Germinal center (tissue), 1 donor: ENCODE measurements at regions not wholly inside any gene's neighbourhood (a gene's known extent, or its start where the extent isn't known, plus 50 kb on each side); places are given as distances from the start of the nearest gene placed in this dataset.
"Not testable (repeated sequence)": the region's sequence is repeated elsewhere in the genome, so short reads cannot be mapped to it uniquely, and the experiment has no call there.

Experiments
- DNase-seq: peaks from one replicate; pipeline ENCODE4 v3.0.0; 2012; ENCODE audit warnings: mixed read lengths, low spot score

DNA sequence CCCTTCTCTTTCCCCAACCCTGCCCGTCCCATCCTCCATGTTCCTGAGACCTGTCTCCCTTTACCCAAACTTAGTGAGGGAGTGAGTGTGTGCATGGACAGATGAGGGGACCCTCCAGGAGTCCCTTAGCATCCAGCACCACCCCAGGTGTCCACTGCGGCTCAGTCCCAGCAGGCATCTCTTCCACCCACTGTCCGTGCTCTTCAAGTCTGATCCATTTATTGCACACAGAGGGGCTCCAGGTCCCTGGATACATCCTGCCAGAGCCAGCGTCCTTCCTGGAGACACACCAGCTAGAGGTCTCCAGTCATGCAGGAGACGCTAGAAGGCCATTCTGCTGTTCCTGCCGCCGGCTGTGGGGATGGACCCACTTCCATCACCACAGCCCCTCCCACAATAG is 239.2 kb downstream of the ADGRD1 start:
- no peak for DNase-seq

DNA sequence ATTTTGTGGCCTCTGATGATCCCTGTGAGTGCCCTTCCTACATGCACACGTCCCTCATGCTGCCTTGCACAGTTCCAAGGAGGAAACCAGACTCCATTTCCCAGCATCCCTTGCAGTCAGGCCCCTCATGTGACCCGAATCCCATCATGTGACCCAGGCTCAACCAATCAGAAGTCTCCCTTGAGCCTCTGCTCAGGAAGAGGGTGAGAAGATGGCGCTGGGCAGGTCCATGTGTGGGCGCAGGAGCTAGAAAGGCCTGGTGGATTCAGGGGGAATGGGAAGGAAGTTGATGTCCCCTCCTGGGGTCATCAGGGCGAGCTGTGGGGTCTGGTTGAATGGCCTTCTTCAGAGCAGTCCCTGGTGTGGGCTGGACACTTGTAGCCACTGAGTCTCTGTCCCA is 240.5 kb downstream of the ADGRD1 start:
- no peak for DNase-seq

DNA sequence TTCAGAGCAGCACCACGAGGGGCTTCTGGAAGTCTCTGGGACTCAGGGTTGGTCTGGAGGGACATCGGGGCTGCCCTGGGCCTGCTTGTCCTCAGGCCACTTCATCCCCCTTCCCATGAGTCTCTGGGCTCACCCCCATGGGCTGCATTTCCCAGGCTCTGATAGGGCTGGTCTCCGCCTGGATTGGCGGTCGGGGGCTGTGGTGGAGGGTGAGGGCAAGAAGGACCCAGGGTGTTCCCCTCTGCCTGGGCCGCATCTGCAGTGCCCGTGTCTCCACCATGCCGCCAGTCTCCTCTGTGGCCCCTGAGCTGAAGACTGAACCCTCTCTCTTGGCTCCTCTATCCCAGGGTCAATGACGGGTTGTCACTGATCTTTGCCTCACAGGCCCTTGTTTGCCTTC is 242.1 kb downstream of the ADGRD1 start:
- no peak for DNase-seq

DNA sequence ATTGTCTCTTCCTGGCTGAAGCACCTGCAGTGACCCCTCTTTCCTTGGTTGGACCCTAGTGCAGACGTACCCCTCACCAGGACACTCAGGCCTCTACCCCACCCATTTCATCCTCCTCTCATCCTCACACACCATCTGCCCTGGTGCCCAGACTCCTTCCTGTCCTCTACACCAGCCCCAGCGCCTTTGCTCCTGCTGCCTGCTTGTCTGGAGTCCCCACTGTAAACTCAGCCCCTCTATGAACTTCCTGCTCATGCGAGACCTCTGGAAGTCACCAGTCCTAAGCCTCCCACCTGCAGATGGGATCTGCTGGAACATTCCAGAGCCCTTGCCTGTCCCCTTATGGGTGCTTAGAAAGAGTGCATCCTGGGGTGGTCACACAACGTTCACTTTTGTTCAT is 242.5 kb downstream of the ADGRD1 start:
- DNase-seq: no peak

DNA sequence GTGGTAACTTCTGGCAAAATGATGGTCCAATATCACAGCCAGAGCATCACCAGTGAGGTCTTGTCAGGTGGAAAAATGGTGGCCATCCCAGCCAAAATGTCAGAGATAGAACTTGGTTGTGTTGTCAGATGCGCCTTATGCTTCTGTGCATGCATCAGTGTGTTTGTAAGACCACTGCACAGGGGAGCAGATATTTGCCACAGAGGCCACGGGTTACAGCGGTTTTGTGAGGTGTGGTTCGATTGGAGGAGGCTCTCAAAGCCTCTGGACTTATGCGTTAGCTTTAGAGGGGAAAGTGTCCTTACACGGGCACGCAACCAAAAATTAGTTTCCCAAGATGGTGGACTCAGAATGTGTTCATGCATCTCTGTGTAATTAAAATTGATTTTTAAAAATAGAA is 243.8 kb downstream of the ADGRD1 start:
- no peak for DNase-seq

DNA sequence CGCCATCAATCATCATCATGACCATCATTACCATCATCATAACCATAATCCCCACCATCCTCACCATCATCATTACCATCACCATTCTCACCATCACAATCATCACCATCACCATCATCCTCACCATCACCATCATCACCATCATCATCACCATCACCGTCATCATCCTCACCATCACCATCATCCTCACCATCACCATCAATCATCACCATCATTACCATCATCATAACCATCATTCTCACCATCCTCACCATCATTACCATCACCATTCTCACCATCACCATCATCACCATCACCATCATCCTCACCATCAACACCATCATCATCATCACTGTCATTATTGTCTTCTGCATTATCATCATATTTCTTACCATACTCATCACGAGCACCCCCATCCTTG is 245.5 kb downstream of the ADGRD1 start:
- DNase-seq: no peak

DNA sequence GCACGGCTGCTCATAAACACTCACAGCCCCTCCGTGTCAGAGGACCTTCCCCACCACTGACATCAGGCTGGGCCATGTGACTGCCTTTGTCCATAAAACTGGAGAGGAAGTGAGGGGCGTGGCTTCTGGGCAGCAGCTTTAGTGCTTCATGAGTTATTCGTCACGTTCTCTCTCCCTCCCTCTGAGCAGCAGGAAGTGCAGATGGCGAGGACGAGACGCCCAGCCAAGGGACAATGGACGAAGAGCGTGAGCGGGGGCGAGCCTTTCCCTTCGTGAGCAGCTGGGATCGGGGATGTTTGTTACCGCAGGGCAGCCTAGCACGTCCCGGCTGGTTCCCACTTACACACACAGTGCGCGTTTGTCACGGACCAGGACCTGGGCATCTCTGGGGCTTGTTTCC is 248.2 kb downstream of the ADGRD1 start:
- DNase-seq: not testable (repeated sequence)

DNA sequence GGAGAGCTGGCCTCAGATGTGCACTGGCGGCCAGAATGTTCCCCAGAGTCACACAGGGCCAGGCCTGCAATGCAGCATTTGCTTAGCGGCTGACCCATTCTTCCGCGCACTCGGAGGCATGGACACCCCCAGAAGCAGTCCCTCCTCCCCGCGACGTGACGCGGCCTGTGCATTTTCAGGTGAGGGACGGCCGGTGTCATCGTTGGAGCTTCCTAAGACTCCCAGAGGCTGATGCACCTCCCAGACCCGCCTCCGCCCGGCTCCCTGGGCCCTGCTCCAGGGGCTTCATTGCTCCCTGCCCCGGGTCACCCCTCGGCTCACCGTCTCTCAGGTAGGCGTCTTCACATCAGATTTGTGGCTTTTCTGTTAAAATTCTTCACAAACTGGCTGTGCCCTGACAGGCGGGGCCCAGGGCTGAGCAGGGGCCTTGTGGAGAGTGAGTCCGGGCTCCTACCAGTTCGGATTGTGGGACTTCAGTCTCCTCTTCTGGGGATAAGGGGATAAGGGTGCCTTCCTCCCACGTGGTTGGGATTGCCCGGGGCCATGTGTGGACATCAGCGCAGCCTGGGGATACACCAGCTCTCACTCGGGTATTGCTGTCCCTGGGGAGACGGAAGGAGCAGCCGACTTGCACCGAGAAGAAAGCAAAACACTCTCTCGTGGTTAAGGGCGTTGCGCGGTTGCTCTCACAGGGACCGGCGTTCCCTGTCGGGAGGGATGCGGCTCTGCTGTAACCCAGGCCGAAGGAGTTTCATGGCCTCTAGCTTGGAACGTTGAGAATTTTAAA is 249.1 kb downstream of the ADGRD1 start:
- no peak for DNase-seq

DNA sequence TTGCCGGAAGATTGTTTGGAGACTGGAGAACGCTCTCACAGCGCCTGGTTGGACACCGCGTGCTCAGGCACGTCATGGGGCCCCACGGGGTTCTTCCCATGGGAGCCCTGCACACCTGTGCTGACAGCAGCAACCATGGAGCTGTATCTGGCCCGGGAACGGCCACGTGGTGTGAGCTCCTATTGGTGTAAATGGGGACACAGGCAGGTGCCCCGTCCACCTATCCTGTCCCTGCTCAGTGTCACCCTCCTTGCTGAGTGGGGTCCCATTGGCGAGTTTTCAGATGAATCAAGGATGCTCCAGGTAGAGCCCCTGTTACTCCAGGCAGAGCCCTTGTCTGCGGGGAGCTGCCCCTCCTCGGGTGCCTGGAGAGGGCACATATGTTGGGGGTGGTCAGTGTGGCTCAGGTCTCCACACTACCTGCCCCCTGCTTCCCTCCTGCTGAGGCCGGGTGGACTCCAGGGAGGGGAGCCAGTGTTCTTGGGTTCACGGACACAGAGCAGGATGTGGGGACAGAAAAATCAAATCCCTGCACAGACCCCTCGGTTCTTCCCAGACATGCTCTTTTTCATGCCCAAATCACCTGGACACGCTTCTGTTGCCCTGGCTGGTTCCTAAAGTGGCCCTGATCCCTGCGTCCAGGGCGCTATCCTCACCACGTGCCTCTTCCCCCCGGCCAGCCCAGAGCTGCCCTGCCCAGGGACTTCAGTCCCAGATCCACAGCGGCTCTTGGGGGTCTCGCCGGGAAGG is 250.1 kb downstream of the ADGRD1 start:
- no peak for DNase-seq

DNA sequence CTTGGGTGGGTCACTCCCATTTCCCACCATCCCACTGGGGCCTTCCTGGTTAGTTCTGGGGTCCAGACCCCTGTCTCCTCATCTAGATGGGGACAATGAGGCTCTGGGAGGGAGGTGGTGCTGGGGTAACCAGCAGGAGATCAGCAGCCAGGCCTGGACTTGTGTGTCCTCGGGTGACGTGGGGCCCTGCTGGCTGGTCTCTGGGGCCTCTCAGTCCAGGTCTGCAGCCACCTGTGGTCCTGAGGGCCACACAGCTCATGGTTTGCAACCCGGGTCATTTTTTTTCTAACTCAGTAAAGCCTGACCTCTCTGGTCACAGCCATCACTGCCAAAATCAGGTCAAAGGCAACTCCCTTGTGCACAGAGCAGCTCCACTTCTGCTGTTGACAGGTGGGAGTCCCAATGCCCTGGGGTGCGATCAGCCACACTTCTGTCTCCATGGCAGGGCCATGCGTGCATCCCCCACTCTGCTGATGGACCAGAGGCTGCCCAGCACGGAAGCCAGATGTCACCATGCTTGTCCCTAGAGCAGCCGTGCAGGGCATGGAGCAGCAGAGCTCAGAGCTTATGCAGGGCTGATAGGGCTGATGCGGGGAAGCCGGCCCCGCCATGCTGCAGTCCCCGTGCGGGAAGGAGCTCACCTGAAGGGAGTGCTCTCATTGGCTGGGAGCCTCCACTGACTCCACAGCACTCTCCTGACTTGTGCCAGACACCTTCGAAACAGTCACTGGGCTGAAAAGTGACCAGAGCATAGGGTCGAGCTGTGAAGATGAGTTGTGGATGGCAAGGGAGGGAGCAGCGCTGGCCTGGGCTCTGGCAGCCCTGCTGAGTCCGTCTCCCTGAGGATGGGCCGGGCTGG is 250.9 kb downstream of the ADGRD1 start:
- DNase-seq: no peak

DNA sequence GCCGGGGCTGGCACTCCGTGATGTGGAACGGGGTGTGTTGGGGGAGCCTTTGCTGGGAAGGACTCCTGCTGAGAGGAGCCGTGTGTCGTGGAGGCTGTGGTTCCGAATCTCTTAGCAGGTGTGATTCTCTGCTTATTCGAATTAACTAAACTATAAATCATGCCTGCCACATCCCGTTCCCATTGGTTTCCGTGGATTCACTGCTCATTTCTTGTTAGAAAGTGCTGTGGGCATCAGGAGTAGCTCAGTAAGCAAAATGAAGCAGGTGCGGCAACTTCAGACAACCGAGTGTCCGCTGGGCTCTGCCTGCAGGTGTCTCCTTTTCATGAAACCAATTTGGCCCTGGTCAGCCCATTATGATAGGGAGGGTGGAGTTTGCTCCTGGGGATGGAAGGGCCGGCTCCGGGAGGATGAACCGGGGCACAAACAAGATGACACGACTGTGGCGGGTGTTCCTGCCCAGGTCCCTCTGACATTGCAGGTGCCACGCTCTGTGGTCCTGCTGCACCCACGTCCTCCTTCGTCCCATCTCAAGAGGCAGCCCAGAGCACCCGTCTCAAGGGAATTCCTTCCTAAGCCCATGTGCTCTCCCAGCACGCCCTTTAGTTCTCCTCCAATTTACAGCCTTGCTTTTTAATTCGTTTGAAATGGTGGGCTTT is 251.7 kb downstream of the ADGRD1 start:
- not testable (repeated sequence) for DNase-seq

DNA sequence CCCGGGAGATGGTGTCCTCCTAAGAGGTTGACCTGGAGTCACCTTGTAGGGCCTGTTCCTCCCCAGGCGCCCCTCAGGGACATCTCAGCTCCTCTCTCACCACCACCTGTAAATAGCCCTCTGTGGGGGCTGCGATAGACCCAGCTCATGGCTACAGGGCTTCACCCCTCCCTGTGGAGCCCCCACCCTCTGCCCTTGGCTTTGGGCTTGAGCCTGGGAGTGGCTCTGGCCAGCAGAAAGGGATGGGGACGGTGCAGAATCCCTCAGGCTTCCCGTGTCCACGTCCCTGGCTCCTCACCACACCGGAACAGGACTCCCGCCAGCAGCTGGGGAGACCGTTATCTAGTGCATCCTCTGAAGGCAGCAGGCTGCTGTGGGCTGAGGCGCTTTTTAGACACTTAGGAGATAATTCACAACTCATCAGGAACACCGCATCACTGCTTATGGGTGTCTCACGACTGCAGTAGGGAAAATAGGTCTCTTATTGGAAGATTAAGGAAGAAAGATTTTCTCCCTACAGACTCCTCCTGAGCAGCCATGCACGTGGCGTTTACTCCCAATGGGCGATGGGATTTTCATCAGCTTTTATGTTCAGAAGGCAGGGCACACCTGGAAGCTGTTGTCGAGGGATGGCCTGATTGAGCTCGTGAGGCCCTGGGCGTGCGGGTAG is 253.1 kb downstream of the ADGRD1 start:
- not testable (repeated sequence) for DNase-seq

DNA sequence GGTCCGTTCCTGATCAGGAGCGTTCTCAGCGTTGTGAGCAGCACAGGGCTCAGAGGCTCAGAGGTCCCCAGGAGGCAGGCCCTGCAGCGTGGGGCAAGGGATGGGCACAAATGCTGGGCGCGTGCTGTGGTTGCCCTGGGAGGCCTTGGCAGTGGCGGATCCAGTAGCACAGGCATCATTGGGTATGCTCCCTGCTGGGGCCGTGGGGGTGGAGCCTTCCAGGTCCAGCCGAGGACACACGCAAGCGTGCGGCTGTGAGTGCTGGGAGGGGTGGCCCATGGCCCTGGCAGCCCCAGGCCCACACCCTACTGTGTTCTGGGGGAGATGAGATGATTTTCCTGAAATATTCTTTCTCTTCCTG is 253.6 kb downstream of the ADGRD1 start:
- not testable (repeated sequence) for DNase-seq

DNA sequence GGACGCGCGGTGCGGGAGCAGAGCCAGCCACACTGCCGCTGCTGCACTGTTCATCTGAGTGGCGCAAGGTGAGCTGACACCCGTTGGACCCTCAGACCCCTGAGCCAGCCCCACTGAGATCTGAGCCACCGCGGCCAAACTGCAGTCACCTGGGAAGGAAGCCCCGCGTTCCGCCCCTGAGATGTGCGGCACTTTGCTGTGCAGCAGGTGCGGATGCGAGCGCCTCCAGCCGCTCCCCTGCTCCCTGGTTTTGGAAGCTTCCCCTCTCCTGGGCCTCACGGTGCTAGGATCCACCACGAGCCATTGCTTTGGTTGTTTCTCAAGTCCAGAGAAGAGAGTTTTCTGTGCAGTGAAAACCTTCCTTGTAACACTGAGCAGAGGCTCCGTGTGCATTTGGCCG is 254.1 kb downstream of the ADGRD1 start:
- not testable (repeated sequence) for DNase-seq

DNA sequence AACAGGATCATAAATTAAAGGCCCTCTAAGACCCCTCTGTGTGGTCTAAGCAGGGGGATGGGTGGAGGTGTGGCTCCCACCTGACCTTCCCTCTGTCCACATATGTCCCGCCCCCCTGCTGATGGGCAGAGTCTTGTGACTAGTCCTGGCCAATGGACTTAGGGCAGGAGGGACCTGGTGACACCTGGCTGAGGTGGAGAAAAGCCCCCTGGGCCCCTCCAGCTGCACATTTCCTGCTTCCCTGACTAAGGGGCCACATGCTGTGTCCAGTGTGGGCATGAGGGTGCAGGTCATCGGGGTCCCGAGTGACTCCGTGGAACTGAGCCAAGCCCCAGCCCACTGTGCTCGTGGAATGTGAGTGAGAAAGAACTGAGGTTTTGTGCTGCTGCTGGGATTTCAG is 254.7 kb downstream of the ADGRD1 start:
- DNase-seq: no peak

DNA sequence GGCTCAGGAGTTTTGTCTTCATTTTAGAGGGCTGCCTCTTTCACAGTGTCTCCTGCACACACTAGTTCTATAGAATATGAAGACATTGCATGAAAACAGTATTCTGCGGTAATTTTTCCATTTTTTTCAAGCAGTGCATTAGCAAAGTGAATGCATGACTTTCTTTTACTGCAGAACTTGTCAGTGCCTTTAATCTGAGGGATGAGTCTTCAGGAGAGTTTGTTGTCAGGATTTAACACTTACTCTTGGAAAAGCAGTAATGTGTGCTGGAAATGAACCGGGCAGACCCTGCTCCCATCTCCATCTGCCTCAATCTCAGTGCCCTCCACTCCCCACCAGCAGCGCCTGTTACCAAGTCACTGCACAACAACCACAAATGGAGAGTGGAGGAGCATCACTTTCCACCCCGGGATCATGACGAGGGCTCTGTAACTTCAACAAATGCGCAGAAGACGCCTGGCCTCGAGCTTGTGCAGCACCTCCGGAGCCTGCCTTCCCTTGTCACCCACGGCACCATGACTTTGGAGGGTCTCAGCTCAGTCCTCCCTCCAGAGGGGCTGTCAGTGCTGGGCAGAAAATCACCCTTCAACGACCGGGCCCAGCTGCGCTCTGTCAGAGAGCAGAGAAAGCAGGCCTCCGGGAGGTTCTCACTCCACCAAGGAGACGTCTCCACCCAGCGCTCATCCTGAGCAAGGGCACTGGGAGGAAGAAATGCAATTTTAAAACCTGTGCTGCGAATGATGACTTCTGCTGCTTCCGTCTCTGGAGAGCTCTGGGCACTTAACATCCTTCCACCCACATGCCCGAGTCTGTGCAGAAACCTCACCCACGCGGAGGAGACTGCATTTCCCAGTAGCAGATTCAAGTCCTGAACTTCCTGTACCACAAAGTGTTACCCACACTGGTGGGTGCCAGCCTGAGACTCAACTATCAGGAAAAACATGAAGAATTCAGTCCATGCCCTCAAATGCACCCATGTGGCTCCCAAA is 255.7 kb downstream of the ADGRD1 start:
- no peak for DNase-seq

DNA sequence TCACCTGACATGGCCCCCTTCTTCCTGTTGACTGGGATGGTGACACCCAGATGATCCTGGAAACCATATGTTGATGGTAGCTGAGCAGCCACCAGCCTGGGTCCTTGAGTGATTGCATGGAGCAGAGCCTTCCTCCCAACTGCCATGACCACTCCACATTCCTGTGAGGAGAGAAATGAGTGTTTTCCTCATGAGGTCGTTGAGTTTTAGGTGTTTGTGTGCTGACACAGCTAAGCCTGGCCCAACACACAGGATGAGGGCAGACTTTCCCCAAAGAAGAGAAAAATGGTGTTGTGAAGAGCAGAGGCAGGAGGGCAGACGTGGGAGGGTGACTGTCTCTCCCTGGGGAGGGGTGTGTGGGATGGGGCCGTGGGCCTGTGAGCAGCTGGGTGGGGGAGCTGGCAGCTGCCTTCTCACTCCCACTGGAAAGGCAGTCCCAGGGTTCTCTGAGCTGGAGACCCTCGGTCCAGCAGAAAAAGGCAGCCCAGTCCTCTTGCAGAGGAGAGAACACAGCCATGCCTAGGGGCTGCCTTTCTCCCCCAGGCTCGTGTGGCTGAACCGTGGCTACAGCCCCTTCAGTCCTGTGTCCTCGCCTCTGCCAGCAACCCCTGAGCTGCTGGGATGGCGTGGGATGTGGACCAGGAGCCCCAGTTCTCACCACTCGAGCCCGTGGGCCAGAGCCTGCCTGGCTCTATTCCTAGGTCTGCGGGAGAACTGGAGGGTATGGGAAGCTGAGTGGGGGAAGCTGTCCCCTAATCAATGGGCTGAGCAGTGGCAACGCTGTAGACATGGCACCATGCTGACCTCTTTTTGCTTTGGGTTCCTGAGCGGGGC is 257.0 kb downstream of the ADGRD1 start:
- no peak for DNase-seq

DNA sequence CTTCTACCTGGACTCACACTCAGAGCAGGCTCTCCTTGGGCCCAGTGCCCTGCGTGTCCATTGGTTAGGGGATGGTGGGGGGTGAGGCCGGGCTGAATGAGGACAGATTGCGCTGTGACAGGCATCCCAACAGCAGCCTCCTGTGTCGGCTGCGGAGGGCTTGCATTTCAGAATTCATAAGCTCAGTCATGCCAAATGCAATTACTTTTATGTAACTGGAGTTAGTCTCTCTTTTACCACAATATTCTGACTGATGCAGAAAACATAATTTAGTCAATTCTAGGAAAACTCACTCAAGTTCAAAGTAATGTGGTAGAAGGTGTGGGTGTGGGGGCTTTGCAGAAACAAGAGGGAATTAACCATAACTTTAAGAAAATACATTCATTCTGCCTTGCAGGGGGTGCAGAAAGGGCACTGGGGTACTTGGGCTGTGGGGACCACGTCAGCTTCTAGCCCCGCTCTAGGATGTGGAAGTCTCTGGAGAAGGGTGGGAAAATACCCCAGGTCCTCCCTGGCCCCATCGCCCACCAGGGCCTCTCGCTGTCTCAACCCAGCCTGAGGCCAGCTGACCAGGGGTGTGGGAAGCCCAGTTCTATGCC is 257.7 kb downstream of the ADGRD1 start:
- DNase-seq: no peak

DNA sequence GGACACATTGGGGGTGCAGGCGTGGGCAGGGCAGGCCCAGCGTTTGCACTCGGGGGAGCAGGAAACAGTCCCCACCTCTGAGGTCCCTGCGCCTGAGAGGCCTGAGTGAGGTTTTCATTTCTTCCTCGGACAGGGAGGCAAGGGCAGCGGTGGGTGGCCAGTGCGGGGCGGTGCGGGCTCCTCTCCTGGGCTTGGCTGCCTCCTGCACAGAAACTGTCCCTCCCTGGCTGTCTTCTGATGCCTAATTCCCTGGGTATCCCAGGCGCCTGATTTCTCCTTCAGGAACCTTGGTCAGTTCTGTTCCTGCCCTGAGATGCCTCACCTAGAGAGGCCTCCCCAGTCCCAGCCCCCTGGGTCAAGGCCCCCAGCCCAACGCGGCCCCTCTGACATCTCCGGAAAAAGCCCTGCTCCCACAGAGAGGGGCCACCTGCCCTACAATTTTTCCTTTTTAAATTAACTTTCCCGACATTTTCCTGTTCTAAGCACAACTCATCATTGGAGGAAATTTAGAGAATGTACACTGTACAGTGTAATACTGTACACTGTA is 260.3 kb downstream of the ADGRD1 start:
- DNase-seq: no peak
